SK-N-SH (cell line): ENCODE measurements at regions not wholly inside any gene's neighbourhood (a gene's known extent, or its start where the extent isn't known, plus 50 kb on each side); places are given as distances from the start of the nearest gene placed in this dataset.

Experiments used
- CTCF ChIA-PET: fragments of 300-600, 350-600 bp; formaldehyde crosslinking; extraction: SDS; loops from one replicate; lab custom pipeline; 2021; lab: Yijun Ruan, JAX
- POLR2A ChIA-PET: fragments of 350-600 bp; sonication (Branson Sonifier 250); formaldehyde crosslinking; extraction: SDS; loops from one replicate; lab custom pipeline; 2020; ENCODE audit warnings: antibody characterized with exemption, inconsistent platforms; lab: Yijun Ruan, JAX
- DNase-seq: peaks from one replicate; pipeline ENCODE4 v3.0.0; 2012
- H2AFZ ChIP-seq: fragments of 200-600 bp; sonication (generic); 2 replicates; pipeline ENCODE4 v1.8.1; 2016; ENCODE audit warnings: antibody characterized with exemption, mild to moderate bottlenecking, low read depth
- H3F3A ChIP-seq: fragments of 200-600 bp; sonication (generic); replicated peaks from 2 replicates; pipeline ENCODE3; 2016; ENCODE audit warnings: antibody characterized with exemption, mild to moderate bottlenecking; ENCODE audit not compliant: insufficient read depth
- H3K27ac ChIP-seq, 2 experiments: fragments of 200-500 bp in 1 of 2; fragments of 200-600 bp in 1 of 2; sonication (Bioruptor generic) in 1 of 2; sonication (generic), shearing (Covaris generic) in 1 of 2; 2 replicates each; pipeline versions ENCODE4 v1.5.1 to v1.6.1; 2014 to 2016; ENCODE audit warnings: low read depth in 2 of 2, inconsistent platforms in 1 of 2, low read length in 1 of 2, mild to moderate bottlenecking in 1 of 2, mixed read lengths in 1 of 2
- H3K27me3 ChIP-seq: fragments of 200-600 bp; sonication (generic), shearing (Covaris generic); 2 replicates; pipeline ENCODE4 v1.6.1; 2016; ENCODE audit warnings: mixed run types; ENCODE audit not compliant: insufficient read depth
- H3K36me3 ChIP-seq, 2 experiments: fragments of 200-500 bp in 1 of 2; fragments of 200-600 bp in 1 of 2; sonication (Bioruptor generic) in 1 of 2; sonication (generic) in 1 of 2; replicated peaks in 1 of 2; 2 replicates each; pipeline versions ENCODE3 to v1.5.1; 2014 to 2016; ENCODE audit warnings: low read length in 1 of 2, mild to moderate bottlenecking in 1 of 2; ENCODE audit not compliant: insufficient read depth in 2 of 2, control insufficient read depth in 1 of 2
- H3K4me1 ChIP-seq, 2 experiments: fragments of 200-500 bp in 1 of 2; fragments of 200-600 bp in 1 of 2; sonication (Bioruptor generic) in 1 of 2; sonication (generic), shearing (Covaris generic) in 1 of 2; 2 replicates each; pipeline versions ENCODE4 v1.5.1 to v1.6.1; 2014 to 2016; ENCODE audit warnings: low read depth in 1 of 2, low read length in 1 of 2, mixed run types in 1 of 2; ENCODE audit not compliant: insufficient read depth in 2 of 2, control insufficient read depth in 1 of 2
- H3K4me2 ChIP-seq: fragments of 200-600 bp; sonication (generic), shearing (Covaris generic); 2 replicates; pipeline ENCODE4 v1.6.1; 2017; ENCODE audit warnings: mixed run types
- H3K4me3 ChIP-seq, 2 experiments: fragments of 200-500 bp in 1 of 2; fragments of 200-600 bp in 1 of 2; sonication (Bioruptor generic) in 1 of 2; sonication (generic), shearing (Covaris generic) in 1 of 2; 2 replicates each; pipeline versions ENCODE4 v1.5.1 to v1.8.1; 2014 to 2016; ENCODE audit warnings: low read depth in 2 of 2, inconsistent platforms in 1 of 2, low read length in 1 of 2, mild to moderate bottlenecking in 1 of 2, mixed read lengths in 1 of 2, moderate library complexity in 1 of 2
- H3K79me2 ChIP-seq: fragments of 200-600 bp; sonication (generic); 2 replicates; pipeline ENCODE4 v1.8.1; 2017; ENCODE audit warnings: mild to moderate bottlenecking; ENCODE audit not compliant: insufficient read depth
- H3K9ac ChIP-seq: fragments of 200-600 bp; sonication (generic); 2 replicates; pipeline ENCODE4 v1.6.1; 2017; ENCODE audit warnings: mixed run types
- H3K9me2 ChIP-seq: fragments of 200-600 bp; sonication (generic); 2 replicates; pipeline ENCODE4 v1.6.1; 2017; ENCODE audit warnings: mixed run types
- H3K9me3 ChIP-seq: fragments of 200-600 bp; sonication (generic); 2 replicates; pipeline ENCODE4 v1.6.1; 2017; ENCODE audit warnings: mixed run types, mild to moderate bottlenecking, moderate library complexity
- H4K20me1 ChIP-seq: fragments of 200-600 bp; sonication (generic); 2 replicates; pipeline ENCODE4 v1.6.1; 2017; ENCODE audit warnings: mild to moderate bottlenecking, mixed run types; ENCODE audit not compliant: insufficient read depth
- EZH2phosphoT487 ChIP-seq: fragments of 200-600 bp; sonication (generic); IDR thresholded peaks from 2 replicates; pipeline ENCODE4 v1.6.1; 2017; ENCODE audit warnings: low read depth, mixed run types, mild to moderate bottlenecking, antibody characterized with exemption, moderate library complexity, borderline replicate concordance
- FOSL2 ChIP-seq: IDR thresholded peaks from 2 replicates; pipeline ENCODE4 v1.4.0; 2012; ENCODE audit warnings: low read depth, mild to moderate bottlenecking, moderate library complexity, borderline replicate concordance
- FOXJ3 ChIP-seq: sonication (generic); formaldehyde crosslinking; IDR thresholded peaks from 2 replicates; pipeline ENCODE4 v1.5.1; 2020; ENCODE audit warnings: mild to moderate bottlenecking, missing genetic modification reagents
- FOXM1 ChIP-seq: IDR thresholded peaks from 2 replicates; pipeline ENCODE4 v1.4.0; 2012; ENCODE audit warnings: low read depth, mild to moderate bottlenecking
- JUND ChIP-seq: IDR thresholded peaks from 2 replicates; pipeline ENCODE4 v1.4.0; 2012
- MEF2A ChIP-seq: IDR thresholded peaks from 2 replicates; pipeline ENCODE4 v1.4.0; 2012; ENCODE audit warnings: low read depth, borderline replicate concordance
- PBX3 ChIP-seq: IDR thresholded peaks from 2 replicates; pipeline ENCODE4; 2012
- RCOR1 ChIP-seq: fragments of 150-350 bp; IDR thresholded peaks from 2 replicates; pipeline ENCODE4 v1.6.1; 2017; ENCODE audit warnings: antibody characterized with exemption, low read length
- REST ChIP-seq: IDR thresholded peaks from 2 replicates; pipeline ENCODE4 v1.6.1; 2012; ENCODE audit warnings: mild to moderate bottlenecking, low read depth, low read length, moderate library complexity
- YY1 ChIP-seq: IDR thresholded peaks from 2 replicates; pipeline ENCODE4 v1.4.0; 2012; ENCODE audit warnings: low read depth, mild to moderate bottlenecking
- ZBTB33 ChIP-seq: IDR thresholded peaks from 2 replicates; pipeline ENCODE4 v1.4.0; 2012; ENCODE audit warnings: low read depth, borderline replicate concordance
- WGBS: methylation state at CpG from one replicate; pipeline ENCODE4 v1.1.6; 2017; ENCODE audit warnings: low lambda C conversion rate; 5-methylcytosine and 5-hydroxymethylcytosine counted together
- TF ChIP-seq, protein P1 (sequence below): IDR thresholded peaks from 2 replicates; pipeline ENCODE4 v1.4.0; 2012; ENCODE audit warnings: low read depth, borderline replicate concordance

DNA sequence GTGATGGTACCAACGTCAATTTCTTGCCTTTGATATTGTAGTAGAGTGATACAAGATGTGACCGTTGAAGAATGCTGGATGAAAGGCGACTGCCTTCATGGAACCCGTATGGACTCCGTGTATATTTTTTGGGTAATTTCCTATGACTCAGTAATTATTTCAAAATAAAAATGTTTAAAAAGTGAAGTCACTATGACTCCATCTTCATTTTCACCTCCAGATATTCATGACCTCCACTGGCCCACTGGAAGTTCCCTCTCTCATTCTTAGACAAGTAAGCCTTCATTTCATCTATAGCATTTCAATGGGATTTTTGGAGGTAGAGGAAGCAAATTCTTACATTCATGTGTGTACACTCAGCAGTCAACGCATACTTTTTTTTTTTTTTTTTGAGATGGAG lies 111.8 kb upstream of the NUDT7 start:
- Histone ChIP-seq H3K4me3 (no peak overlapping the region), H3K4me1 (no peaks in the 10 kb centered on the region), H3K36me3 (no peaks in the 10 kb centered on the region), H3K9ac (no peak overlapping the region), H3K9me2 (no peaks in the 10 kb centered on the region), H3F3A (no peaks in the 10 kb centered on the region), H2AFZ (no peak overlapping the region), H3K27ac (no peak overlapping the region), H3K27me3 (no peaks in the 10 kb centered on the region), H3K9me3 (no peaks in the 10 kb centered on the region), H3K4me2 (no peak overlapping the region), H3K79me2 (no peaks in the 10 kb centered on the region), H4K20me1 (no peaks in the 10 kb centered on the region)
- 48% methylated on average over 6 of the region's 6 CpGs for WGBS
- ChIA-PET POLR2A (no interaction called here), CTCF (no interaction called here)
- no peak for DNase-seq
- TF ChIP-seq FOSL2 (no peak), MEF2A (no peak), FOXM1 (no peak), REST (no peak), YY1 (no peak), JUND (no peak), FOXJ3 (CRISPR knock-in tag) (no peak), PBX3 (no peak)

- CTCF ChIA-PET, result no interaction called here
- H3K9me3 ChIP-seq, result no peaks in the 10 kb centered on the region
- H3K79me2 ChIP-seq, result no peaks in the 10 kb centered on the region
- H3K9ac ChIP-seq, result no peak overlapping the region
- no peak overlapping the region for H3K27ac ChIP-seq
- H3K9me2 ChIP-seq, result no peaks in the 10 kb centered on the region
- H3K27me3 ChIP-seq, result no peaks in the 10 kb centered on the region
- DNase-seq, result no peak
- no peak overlapping the region for H3K4me3 ChIP-seq
- TF ChIP-seq EZH2phosphoT487 (no peak), ZBTB33 (no peak), JUND (no peak), RCOR1 (no peak), FOXM1 (no peak)
- TF ChIP-seq, protein P1, sequence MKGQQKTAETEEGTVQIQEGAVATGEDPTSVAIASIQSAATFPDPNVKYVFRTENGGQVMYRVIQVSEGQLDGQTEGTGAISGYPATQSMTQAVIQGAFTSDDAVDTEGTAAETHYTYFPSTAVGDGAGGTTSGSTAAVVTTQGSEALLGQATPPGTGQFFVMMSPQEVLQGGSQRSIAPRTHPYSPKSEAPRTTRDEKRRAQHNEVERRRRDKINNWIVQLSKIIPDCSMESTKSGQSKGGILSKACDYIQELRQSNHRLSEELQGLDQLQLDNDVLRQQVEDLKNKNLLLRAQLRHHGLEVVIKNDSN, result no peak
- TF ChIP-seq, all 33 proteins: peak for 0
- no peaks in the 10 kb centered on the region for H3K36me3 ChIP-seq
- H4K20me1 ChIP-seq, result no peaks in the 10 kb centered on the region
- H3F3A ChIP-seq, result no peaks in the 10 kb centered on the region
- POLR2A ChIA-PET, result no interaction called here
- H3K4me2 ChIP-seq, result no peak overlapping the region
- H2AFZ ChIP-seq, result no peak overlapping the region
- whole genome bisulfite sequencing, result 21% methylated on average over 2 of the region's 2 CpGs
- H3K4me1 ChIP-seq, result no peaks in the 10 kb centered on the region
Observed at GRCh38 chr16:77611386-77611785, 110.9 kb upstream of the NUDT7 start.
